Ishikawa (cell line): ENCODE measurements at regions not wholly inside any gene's neighbourhood (a gene's known extent, or its start where the extent isn't known, plus 50 kb on each side); places are given as distances from the start of the nearest gene placed in this dataset.

Experiments
- RAD21 ChIP-seq: IDR thresholded peaks from 2 replicates; pipeline ENCODE4 v1.6.1; 2012; ENCODE audit warnings: low read depth
- TEAD4 ChIP-seq: IDR thresholded peaks from 2 replicates; pipeline ENCODE4 v1.6.1; 2012
- TF ChIP-seq, protein P1 (sequence below): IDR thresholded peaks from 2 replicates; pipeline ENCODE4 v1.6.1; 2012; ENCODE audit warnings: low read depth, mild to moderate bottlenecking

DNA sequence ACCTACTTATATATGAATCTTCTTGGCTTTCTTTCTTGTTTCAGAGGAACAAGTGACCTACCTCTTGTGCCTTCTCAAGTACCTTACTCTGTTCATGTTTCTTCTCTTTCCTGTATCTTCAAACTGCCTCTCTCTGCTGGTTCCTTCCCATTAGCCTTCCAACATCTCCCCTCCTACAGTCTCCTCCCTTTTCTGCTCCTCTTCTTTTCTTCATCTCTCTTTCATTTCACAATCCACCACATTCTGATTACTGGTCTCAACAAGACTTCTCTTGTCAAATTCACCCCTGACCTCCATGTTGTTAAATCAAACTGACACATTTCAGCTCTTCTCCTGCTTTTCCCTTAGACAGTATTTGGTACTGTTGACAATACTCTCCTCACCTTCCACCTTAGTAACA is 95.6 kb downstream of the BRMS1L start:
- no peak for TF ChIP-seq RAD21
- TF ChIP-seq, protein P1, sequence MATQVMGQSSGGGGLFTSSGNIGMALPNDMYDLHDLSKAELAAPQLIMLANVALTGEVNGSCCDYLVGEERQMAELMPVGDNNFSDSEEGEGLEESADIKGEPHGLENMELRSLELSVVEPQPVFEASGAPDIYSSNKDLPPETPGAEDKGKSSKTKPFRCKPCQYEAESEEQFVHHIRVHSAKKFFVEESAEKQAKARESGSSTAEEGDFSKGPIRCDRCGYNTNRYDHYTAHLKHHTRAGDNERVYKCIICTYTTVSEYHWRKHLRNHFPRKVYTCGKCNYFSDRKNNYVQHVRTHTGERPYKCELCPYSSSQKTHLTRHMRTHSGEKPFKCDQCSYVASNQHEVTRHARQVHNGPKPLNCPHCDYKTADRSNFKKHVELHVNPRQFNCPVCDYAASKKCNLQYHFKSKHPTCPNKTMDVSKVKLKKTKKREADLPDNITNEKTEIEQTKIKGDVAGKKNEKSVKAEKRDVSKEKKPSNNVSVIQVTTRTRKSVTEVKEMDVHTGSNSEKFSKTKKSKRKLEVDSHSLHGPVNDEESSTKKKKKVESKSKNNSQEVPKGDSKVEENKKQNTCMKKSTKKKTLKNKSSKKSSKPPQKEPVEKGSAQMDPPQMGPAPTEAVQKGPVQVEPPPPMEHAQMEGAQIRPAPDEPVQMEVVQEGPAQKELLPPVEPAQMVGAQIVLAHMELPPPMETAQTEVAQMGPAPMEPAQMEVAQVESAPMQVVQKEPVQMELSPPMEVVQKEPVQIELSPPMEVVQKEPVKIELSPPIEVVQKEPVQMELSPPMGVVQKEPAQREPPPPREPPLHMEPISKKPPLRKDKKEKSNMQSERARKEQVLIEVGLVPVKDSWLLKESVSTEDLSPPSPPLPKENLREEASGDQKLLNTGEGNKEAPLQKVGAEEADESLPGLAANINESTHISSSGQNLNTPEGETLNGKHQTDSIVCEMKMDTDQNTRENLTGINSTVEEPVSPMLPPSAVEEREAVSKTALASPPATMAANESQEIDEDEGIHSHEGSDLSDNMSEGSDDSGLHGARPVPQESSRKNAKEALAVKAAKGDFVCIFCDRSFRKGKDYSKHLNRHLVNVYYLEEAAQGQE = no peak
- no peak for TF ChIP-seq TEAD4
